ENCODE measurements at regions not wholly inside any gene's neighbourhood (a gene's known extent, or its start where the extent isn't known, plus 50 kb on each side); places are given as distances from the start of the nearest gene placed in this dataset.

GRCh38 chr2:242019344-242019743 is 149.8 kb downstream of the RTP5 start:
- POLR2A ChIA-PET: no interaction called here
- no peak for DNase-seq (ENCODE audit: extremely low spot score)
- no peak for TF ChIP-seq SUZ12 (IDR thresholded peaks at IDR 0.05)
- no peak for TF ChIP-seq SP1 (IDR thresholded peaks at IDR 0.05)
- CTCF ChIA-PET: no interaction called here

DNA sequence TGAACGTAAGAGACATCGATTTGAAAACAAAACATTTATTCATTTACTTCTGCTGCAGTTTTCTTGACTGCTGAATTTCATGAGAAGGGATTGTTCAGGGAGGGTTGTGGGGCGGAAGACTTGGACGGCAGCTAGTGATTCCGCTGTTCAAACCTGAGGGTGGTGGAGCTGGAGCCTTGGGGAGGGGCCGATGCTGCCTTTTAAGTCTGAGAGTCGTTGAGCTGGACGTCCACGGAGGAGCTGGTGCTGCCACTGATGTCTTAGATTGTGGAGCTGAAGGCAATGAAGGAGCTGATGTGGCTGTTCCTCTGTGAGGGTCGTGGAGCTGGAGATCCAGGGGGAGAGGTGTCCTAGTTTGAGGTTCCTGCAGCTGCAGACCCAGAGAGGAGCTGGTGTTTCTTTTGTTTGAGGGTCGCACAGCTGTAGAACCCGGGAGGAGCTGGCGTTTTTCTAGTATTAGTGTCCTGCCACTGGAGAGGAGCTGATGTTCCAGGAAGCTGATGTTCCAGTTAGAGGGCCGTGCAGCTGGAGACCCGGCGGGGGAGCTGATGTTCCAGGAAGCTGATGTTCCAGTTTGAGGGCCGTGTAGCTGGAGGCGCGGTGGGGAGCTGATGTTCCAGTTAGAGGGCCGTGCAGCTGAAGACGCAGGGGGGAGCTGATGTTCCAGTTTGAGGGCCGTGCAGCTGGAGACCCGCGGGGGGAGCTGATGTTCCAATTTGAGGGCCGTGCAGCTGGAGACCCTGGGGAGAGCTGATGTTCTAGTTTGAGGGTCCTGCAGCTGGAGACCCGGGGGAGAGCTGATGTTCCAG is 150.9 kb downstream of the RTP5 start:
- no peak for DNase-seq (ENCODE audit: extremely low spot score)
- TF ChIP-seq NFRKB (IDR thresholded peaks at IDR 0.05) (no peak), TARDBP (IDR thresholded peaks at IDR 0.05) (no peak), ARNT (IDR thresholded peaks at IDR 0.05) (no peak)
- CTCF ChIA-PET: interaction anchor here (0.9 to 1.3 kb wide), 2 partner anchors 21 to 68 kb away, joined by 3 read pairs; no protein-coding TSS in a partner anchor
- POLR2A ChIA-PET: no interaction called here

DNA sequence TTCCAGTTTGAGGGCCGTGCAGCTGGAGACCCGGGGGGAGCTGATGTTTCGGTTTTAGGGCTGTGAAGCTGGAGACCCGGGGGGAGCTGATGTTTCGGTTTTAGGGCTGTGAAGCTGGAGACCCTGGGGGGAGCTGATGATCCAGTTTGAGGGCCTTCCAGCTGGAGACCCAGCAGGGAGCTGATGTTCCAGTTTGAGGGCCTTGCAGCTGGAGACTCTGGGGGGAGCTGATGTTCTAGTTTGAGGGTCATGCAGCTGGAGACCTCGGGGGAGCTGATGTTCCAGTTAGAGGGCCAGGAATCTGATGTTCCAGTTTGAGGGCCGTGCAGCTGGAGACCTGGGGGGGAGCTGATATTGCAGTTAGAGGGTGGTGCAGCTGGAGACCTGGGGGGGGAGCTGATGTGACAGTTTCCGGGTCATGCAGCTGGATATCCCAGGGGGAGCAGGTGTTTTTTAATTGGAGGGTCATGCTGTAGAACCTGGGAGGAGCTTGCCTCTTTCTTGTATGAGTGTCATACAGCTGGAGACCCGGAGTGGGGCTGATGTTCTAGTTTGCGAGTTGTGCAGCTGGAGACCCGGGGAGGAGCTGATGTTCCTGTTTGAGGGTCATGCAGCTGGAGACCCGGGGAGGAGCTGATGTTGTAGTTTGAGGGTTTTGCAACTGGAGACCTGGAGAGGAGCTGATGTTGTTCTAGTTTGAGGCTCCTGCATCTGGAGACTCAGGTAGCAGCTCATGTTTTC is 153.2 kb downstream of the RTP5 start:
- ChIA-PET CTCF (interaction anchor here (0.6 to 1.2 kb wide), 2 partner anchors 9 to 52 kb away, joined by 3 to 12 read pairs; no protein-coding TSS in a partner anchor), POLR2A (no interaction called here)
- TF ChIP-seq BHLHE40 (IDR thresholded peaks at IDR 0.05; ENCODE audit: borderline replicate concordance) (no peak), SUZ12 (IDR thresholded peaks at IDR 0.05) (no peak), ELF4 (IDR thresholded peaks at IDR 0.05) (no peak), ARNT (IDR thresholded peaks at IDR 0.05) (no peak), LEF1 (IDR thresholded peaks at IDR 0.05; ENCODE audit: borderline replicate concordance) (no peak), NFRKB (IDR thresholded peaks at IDR 0.05) (no peak), SP1 (IDR thresholded peaks at IDR 0.05) (no peak), ZNF384 (IDR thresholded peaks at IDR 0.05) (no peak), L3MBTL2 (conservative IDR thresholded peaks at IDR 0.05) (no peak)
- TF ChIP-seq, protein P1, sequence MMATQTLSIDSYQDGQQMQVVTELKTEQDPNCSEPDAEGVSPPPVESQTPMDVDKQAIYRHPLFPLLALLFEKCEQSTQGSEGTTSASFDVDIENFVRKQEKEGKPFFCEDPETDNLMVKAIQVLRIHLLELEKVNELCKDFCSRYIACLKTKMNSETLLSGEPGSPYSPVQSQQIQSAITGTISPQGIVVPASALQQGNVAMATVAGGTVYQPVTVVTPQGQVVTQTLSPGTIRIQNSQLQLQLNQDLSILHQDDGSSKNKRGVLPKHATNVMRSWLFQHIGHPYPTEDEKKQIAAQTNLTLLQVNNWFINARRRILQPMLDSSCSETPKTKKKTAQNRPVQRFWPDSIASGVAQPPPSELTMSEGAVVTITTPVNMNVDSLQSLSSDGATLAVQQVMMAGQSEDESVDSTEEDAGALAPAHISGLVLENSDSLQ (IDR thresholded peaks at IDR 0.05): no peak
- DNase-seq (ENCODE audit: extremely low spot score): no peak

DNA sequence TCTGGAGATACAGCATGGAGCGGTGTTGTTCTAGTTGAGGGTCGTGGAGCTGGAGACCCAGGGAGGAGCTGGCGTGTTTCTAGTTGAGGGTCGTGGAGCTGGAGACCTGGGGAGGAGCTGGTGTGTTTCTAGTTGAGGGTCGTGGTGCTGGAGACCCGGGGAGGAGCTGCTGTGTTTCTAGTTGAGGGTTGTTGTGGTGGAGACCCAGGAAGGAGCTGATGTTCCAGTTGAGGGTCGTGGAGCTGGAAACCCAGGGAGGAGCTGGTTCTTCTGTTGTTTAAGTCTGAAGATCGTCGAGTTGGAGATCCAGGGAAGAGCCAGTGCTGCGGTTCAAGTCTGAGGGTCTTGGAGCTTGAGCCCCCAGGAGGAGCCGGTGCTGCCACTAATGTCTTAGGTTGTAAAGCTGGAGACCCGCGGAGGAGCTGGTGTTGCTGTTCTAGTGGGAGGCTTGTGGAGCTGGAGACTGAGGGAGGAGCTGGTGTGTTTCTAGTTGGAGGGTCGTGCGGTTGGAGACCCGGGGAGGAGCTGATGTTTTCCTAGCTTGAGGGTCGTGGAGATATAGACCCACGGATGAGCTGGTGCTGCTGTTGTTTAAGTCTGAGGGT is 155.3 kb downstream of the RTP5 start:
- DNase-seq (ENCODE audit: extremely low spot score): no peak
- CTCF ChIA-PET: no interaction called here
- TF ChIP-seq ZNF384 (IDR thresholded peaks at IDR 0.05) (no peak), SP1 (IDR thresholded peaks at IDR 0.05) (no peak), L3MBTL2 (conservative IDR thresholded peaks at IDR 0.05) (no peak), SUZ12 (IDR thresholded peaks at IDR 0.05) (no peak), NFRKB (IDR thresholded peaks at IDR 0.05) (no peak), LEF1 (IDR thresholded peaks at IDR 0.05; ENCODE audit: borderline replicate concordance) (no peak), ELF4 (IDR thresholded peaks at IDR 0.05) (no peak), FOXK2 (IDR thresholded peaks at IDR 0.05) (no peak), FOXA1 (IDR thresholded peaks at IDR 0.05) (no peak), FOXM1 (IDR thresholded peaks at IDR 0.05; ENCODE audit: borderline replicate concordance) (no peak), BHLHE40 (IDR thresholded peaks at IDR 0.05; ENCODE audit: borderline replicate concordance) (no peak), HDGF (IDR thresholded peaks at IDR 0.05; ENCODE audit: borderline replicate concordance) (no peak), TARDBP (IDR thresholded peaks at IDR 0.05) (no peak), CTBP1 (IDR thresholded peaks at IDR 0.05; ENCODE audit: borderline replicate concordance) (no peak), ARNT (IDR thresholded peaks at IDR 0.05) (no peak)
- TF ChIP-seq, protein P1 (IDR thresholded peaks at IDR 0.05): no peak
- POLR2A ChIA-PET: no interaction called here

GRCh38 chr2:242027676-242028450 is 158.3 kb downstream of the RTP5 start:
- TF ChIP-seq TARDBP (IDR thresholded peaks at IDR 0.05) (no peak), FOXM1 (IDR thresholded peaks at IDR 0.05; ENCODE audit: borderline replicate concordance) (no peak), HDGF (IDR thresholded peaks at IDR 0.05; ENCODE audit: borderline replicate concordance) (no peak)
- TF ChIP-seq, protein P1 (IDR thresholded peaks at IDR 0.05): no peak
- ChIA-PET CTCF (no interaction called here), POLR2A (no interaction called here)
- no peak for DNase-seq (ENCODE audit: extremely low spot score)

Measured in HEK293T (cell line).